Uterus (tissue), 2 donors: ENCODE measurements at regions not wholly inside any gene's neighbourhood (a gene's known extent, or its start where the extent isn't known, plus 50 kb on each side); places are given as distances from the start of the nearest gene placed in this dataset.

Source experiments
- POLR2A ChIP-seq, 2 donors: fragments of 450-650 bp; IDR thresholded peaks; one replicate each; pipeline ENCODE4 v1.6.1; 2016; ENCODE audit warnings: antibody characterized with exemption in 2 of 2, mild to moderate bottlenecking in 1 of 2, moderate library complexity in 1 of 2
- TF ChIP-seq, protein P1 (sequence below), 4 experiments: fragments of 200-600 bp in 2 of 4; fragments of 450-650 bp in 2 of 4; sonication (generic) in 2 of 4; IDR thresholded peaks; one replicate each; pipeline ENCODE4 v1.5.1; 2016 to 2019; ENCODE audit warnings: antibody characterized with exemption in 4 of 4, mild to moderate bottlenecking in 2 of 4, moderate library complexity in 1 of 4

DNA sequence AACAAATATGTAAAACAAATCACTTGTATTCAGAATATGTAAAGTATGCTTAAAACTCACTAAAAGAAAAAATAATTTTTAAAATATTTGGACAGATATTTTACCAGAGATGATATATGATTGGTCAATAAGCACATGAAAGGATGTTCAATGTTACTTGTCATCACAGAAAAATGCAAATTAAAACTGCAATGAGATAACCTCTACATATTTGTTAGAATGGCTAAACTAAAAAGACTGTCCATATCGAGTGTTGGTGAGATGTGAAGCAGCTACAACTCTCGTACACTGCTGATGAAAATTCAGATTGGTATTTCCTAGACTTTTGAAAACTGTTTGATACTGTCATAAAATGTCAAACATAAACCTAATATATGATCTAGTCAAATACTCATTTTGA lies 685.1 kb downstream of the DTWD2 start:
- TF ChIP-seq, protein P1, sequence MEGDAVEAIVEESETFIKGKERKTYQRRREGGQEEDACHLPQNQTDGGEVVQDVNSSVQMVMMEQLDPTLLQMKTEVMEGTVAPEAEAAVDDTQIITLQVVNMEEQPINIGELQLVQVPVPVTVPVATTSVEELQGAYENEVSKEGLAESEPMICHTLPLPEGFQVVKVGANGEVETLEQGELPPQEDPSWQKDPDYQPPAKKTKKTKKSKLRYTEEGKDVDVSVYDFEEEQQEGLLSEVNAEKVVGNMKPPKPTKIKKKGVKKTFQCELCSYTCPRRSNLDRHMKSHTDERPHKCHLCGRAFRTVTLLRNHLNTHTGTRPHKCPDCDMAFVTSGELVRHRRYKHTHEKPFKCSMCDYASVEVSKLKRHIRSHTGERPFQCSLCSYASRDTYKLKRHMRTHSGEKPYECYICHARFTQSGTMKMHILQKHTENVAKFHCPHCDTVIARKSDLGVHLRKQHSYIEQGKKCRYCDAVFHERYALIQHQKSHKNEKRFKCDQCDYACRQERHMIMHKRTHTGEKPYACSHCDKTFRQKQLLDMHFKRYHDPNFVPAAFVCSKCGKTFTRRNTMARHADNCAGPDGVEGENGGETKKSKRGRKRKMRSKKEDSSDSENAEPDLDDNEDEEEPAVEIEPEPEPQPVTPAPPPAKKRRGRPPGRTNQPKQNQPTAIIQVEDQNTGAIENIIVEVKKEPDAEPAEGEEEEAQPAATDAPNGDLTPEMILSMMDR (IDR thresholded peaks at IDR 0.05), result no peak
- no peak for TF ChIP-seq POLR2A (IDR thresholded peaks at IDR 0.05)
